ENCODE measurements at regions not wholly inside any gene's neighbourhood (a gene's known extent, or its start where the extent isn't known, plus 50 kb on each side); places are given as distances from the start of the nearest gene placed in this dataset.

- ChIA-PET CTCF (no interaction called here), POLR2A (ENCODE audit: unreplicated experiment) (no interaction called here)
- H3K4me3 ChIP-seq: no peak overlapping the region
- peak overlapping the region; percentile 25; the same call in 1 of the 2 replicates for H2AFZ ChIP-seq
- no peak overlapping the region for H3K27ac ChIP-seq
- no peaks in the 10 kb centered on the region for H3K9me2 ChIP-seq (ENCODE audit: insufficient read depth)
- intact Hi-C loops (cut with micrococcal nuclease; ENCODE audit: unreplicated experiment): no loop called here
- H4K20me1 ChIP-seq (ENCODE audit: insufficient read depth): no peaks in the 10 kb centered on the region
- H3K79me2 ChIP-seq (ENCODE audit: low read depth): no peaks in the 10 kb centered on the region
- no peaks in the 10 kb centered on the region; the same call in 1 of the 2 replicates for H3K9me3 ChIP-seq (ENCODE audit: insufficient read depth, low read depth)
- no peak for DNase-seq
- no peaks in the 10 kb centered on the region for H3K27me3 ChIP-seq (ENCODE audit: insufficient read depth, low read depth)
- no peak overlapping the region for H3K4me2 ChIP-seq
- 0 out of 2 replicates have a peak, but pooled peaks cover 8% of the 10 kb centered on the region for H3K4me1 ChIP-seq (replicated peaks; ENCODE audit: insufficient read depth)
- TF ChIP-seq EZH2 (IDR thresholded peaks at IDR 0.05; ENCODE audit: low read depth) (no peak), CTCF (conservative IDR thresholded peaks at IDR 0.05) (no peak)
- no peaks in the 10 kb centered on the region for H3K36me3 ChIP-seq (ENCODE audit: low read depth)
- H3F3A ChIP-seq (ENCODE audit: insufficient read depth, low read depth): no peaks in the 10 kb centered on the region
- BruUV-seq (replicated peaks): no TSS peak
Measured at GRCh38 chr3:118485693-118486092, 549.0 kb downstream of the IGSF11 start.

GRCh38 chr3:118487734-118488133 is 546.9 kb downstream of the IGSF11 start:
- H2AFZ ChIP-seq: no peak overlapping the region

GRCh38 chr3:118488732-118489131 is 545.9 kb downstream of the IGSF11 start:
- no peaks in the 10 kb centered on the region for H3K9me3 ChIP-seq (ENCODE audit: insufficient read depth, low read depth)
- no peak overlapping the region for H3K4me3 ChIP-seq
- no peaks in the 10 kb centered on the region for H3K36me3 ChIP-seq (ENCODE audit: low read depth)
- intact Hi-C loops (cut with micrococcal nuclease; ENCODE audit: unreplicated experiment): no loop called here
- ChIA-PET POLR2A (ENCODE audit: unreplicated experiment) (interaction anchor here (0.5 to 0.6 kb wide), 2 partner anchors 12 to 41 kb away, joined by 3 read pairs; no protein-coding TSS in a partner anchor), CTCF (interaction anchor here (0.7 kb wide), 1 partner anchor 9 kb away, joined by 7 read pairs; no protein-coding TSS in a partner anchor)
- TF ChIP-seq CTCF (conservative IDR thresholded peaks at IDR 0.05): no peak
- no peak for TF ChIP-seq EZH2 (IDR thresholded peaks at IDR 0.05; ENCODE audit: low read depth)
- no TSS peak for BruUV-seq (replicated peaks)
- no peaks in the 10 kb centered on the region for H3F3A ChIP-seq (ENCODE audit: insufficient read depth, low read depth)
- DNase-seq: no peak
- H3K9me2 ChIP-seq (ENCODE audit: insufficient read depth): no peaks in the 10 kb centered on the region
- H4K20me1 ChIP-seq (ENCODE audit: insufficient read depth): no peaks in the 10 kb centered on the region
- H3K27ac ChIP-seq: no peak overlapping the region
- 0 out of 2 replicates have a peak, but pooled peaks cover 8% of the 10 kb centered on the region for H3K4me1 ChIP-seq (replicated peaks; ENCODE audit: insufficient read depth)
- H3K4me2 ChIP-seq: no peak overlapping the region
- no peak overlapping the region for H2AFZ ChIP-seq
- H3K79me2 ChIP-seq (ENCODE audit: low read depth): no peaks in the 10 kb centered on the region
- H3K27me3 ChIP-seq (ENCODE audit: insufficient read depth, low read depth): no peaks in the 10 kb centered on the region

More at GRCh38 chr3:118487734-118488133, 546.9 kb downstream of the IGSF11 start:
- Histone ChIP-seq H3K9me3 (ENCODE audit: insufficient read depth, low read depth) (no peaks in the 10 kb centered on the region), H3K36me3 (ENCODE audit: low read depth) (no peaks in the 10 kb centered on the region), H3K4me2 (no peak overlapping the region), H3K9me2 (ENCODE audit: insufficient read depth) (no peaks in the 10 kb centered on the region), H3K79me2 (ENCODE audit: low read depth) (no peaks in the 10 kb centered on the region), H3F3A (ENCODE audit: insufficient read depth, low read depth) (no peaks in the 10 kb centered on the region), H4K20me1 (ENCODE audit: insufficient read depth) (no peaks in the 10 kb centered on the region), H3K27ac (no peak overlapping the region), H3K4me3 (no peak overlapping the region), H3K4me1 (replicated peaks; ENCODE audit: insufficient read depth) (0 out of 2 replicates have a peak, but pooled peaks cover 8% of the 10 kb centered on the region), H3K27me3 (ENCODE audit: insufficient read depth, low read depth) (no peaks in the 10 kb centered on the region)
- no TSS peak for BruUV-seq (replicated peaks)
- intact Hi-C loops (cut with micrococcal nuclease; ENCODE audit: unreplicated experiment): no loop called here
- no peak for DNase-seq
- CTCF ChIA-PET: no interaction called here
- TF ChIP-seq EZH2 (IDR thresholded peaks at IDR 0.05; ENCODE audit: low read depth) (no peak), CTCF (conservative IDR thresholded peaks at IDR 0.05) (no peak)
- POLR2A ChIA-PET (ENCODE audit: unreplicated experiment): no interaction called here

All from PC-9 (cell line).